GM20000 (cell line): ENCODE measurements at regions not wholly inside any gene's neighbourhood (a gene's known extent, or its start where the extent isn't known, plus 50 kb on each side); places are given as distances from the start of the nearest gene placed in this dataset.

Experiments used
- DNase-seq: peaks from one replicate; pipeline ENCODE4 v3.0.0; 2012; ENCODE audit warnings: low spot score
- CTCF ChIP-seq: IDR thresholded peaks from 2 replicates; pipeline ENCODE4 v1.5.1; 2012; ENCODE audit warnings: mild to moderate bottlenecking, control low read depth; ENCODE audit errors: extremely low read depth, missing control alignments

- TF ChIP-seq CTCF = no peak
- no peak for DNase-seq
Observed at GRCh38 chr12:97235102-97235501, 227.5 kb upstream of the RMST start.

- DNase-seq = no peak
- TF ChIP-seq CTCF = no peak
Observed at GRCh38 chr12:97246368-97246767, 216.2 kb upstream of the RMST start.

GRCh38 chr12:97250483-97250882 lies 212.1 kb upstream of the RMST start:
- no peak for DNase-seq

GRCh38 chr12:97257726-97258125 lies 204.9 kb upstream of the RMST start:
- TF ChIP-seq CTCF = no peak
- no peak for DNase-seq

More at GRCh38 chr12:97250483-97250882, 212.1 kb upstream of the RMST start:
- TF ChIP-seq CTCF = no peak

GRCh38 chr12:97259098-97259497 lies 203.5 kb upstream of the RMST start:
- no peak for DNase-seq
- TF ChIP-seq CTCF = no peak

- no peak for DNase-seq
Observed at GRCh38 chr12:97260786-97261185, 201.8 kb upstream of the RMST start.

GRCh38 chr12:97267166-97267565 lies 195.4 kb upstream of the RMST start:
- DNase-seq = no peak
- TF ChIP-seq CTCF = no peak

More at GRCh38 chr12:97260786-97261185, 201.8 kb upstream of the RMST start:
- TF ChIP-seq CTCF = no peak
